Mesendoderm (in vitro differentiated cells): ENCODE measurements at regions not wholly inside any gene's neighbourhood (a gene's known extent, or its start where the extent isn't known, plus 50 kb on each side); places are given as distances from the start of the nearest gene placed in this dataset.
A peak's percentile ranks its signal among the peaks of the same experiment; 100 is the strongest.

Experiments
- DNase-seq: peaks from one replicate; pipeline ENCODE4 v3.0.0; 2013
- H2AK5ac ChIP-seq: 2 replicates; pipeline ENCODE4 v1.6.1; 2013; ENCODE audit warnings: low read length, inconsistent platforms
- H2BK120ac ChIP-seq: 2 replicates; pipeline ENCODE4 v1.6.1; 2013; ENCODE audit warnings: low read depth, mild to moderate bottlenecking, low read length, moderate library complexity, mixed read lengths
- H2BK15ac ChIP-seq: replicated peaks from 2 replicates; pipeline ENCODE4 v1.6.1; 2013; ENCODE audit warnings: low read depth, mild to moderate bottlenecking, moderate library complexity
- H2BK5ac ChIP-seq: 2 replicates; pipeline ENCODE4 v1.6.1; 2013; ENCODE audit warnings: low read length, inconsistent platforms
- H3K18ac ChIP-seq: 2 replicates; pipeline ENCODE4 v1.6.1; 2013; ENCODE audit warnings: mild to moderate bottlenecking, low read length, mixed read lengths
- H3K23ac ChIP-seq: one replicate; pipeline ENCODE4 v1.6.1; 2013; ENCODE audit warnings: low read length
- H3K27ac ChIP-seq: 2 replicates; pipeline ENCODE4 v1.5.1; 2013; ENCODE audit warnings: low read depth, mild to moderate bottlenecking, inconsistent platforms, low read length, moderate library complexity
- H3K27me3 ChIP-seq: 2 replicates; pipeline ENCODE4 v1.6.1; 2013; ENCODE audit warnings: low read length, control low read depth, mild to moderate bottlenecking, inconsistent platforms; ENCODE audit not compliant: insufficient read depth, poor library complexity
- H3K36me3 ChIP-seq: 2 replicates; pipeline ENCODE4 v1.6.1; 2013; ENCODE audit warnings: low read length, inconsistent platforms; ENCODE audit not compliant: control insufficient read depth, insufficient read depth
- H3K4ac ChIP-seq: one replicate; pipeline ENCODE4 v1.6.1; 2013; ENCODE audit warnings: low read depth, mild to moderate bottlenecking, low read length, moderate library complexity
- H3K4me1 ChIP-seq: 2 replicates; pipeline ENCODE4 v1.6.1; 2013; ENCODE audit warnings: low read depth, low read length, inconsistent platforms; ENCODE audit not compliant: control insufficient read depth
- H3K4me2 ChIP-seq: 2 replicates; pipeline ENCODE4 v1.6.1; 2013; ENCODE audit warnings: low read length
- H3K4me3 ChIP-seq: 2 replicates; pipeline ENCODE4 v1.5.1; 2013; ENCODE audit warnings: mild to moderate bottlenecking, low read length
- H3K56ac ChIP-seq: one replicate; pipeline ENCODE4 v1.6.1; 2013; ENCODE audit warnings: low read length
- H3K79me1 ChIP-seq: 2 replicates; pipeline ENCODE4 v1.6.1; 2013; ENCODE audit warnings: low read length, inconsistent platforms
- H3K79me2 ChIP-seq: 2 replicates; pipeline ENCODE4 v1.6.1; 2013; ENCODE audit warnings: mild to moderate bottlenecking, low read length; ENCODE audit not compliant: control insufficient read depth, insufficient read depth
- H3K9ac ChIP-seq: 2 replicates; pipeline ENCODE4 v1.6.1; 2013; ENCODE audit warnings: low read length, inconsistent platforms
- H4K5ac ChIP-seq: one replicate; pipeline ENCODE4 v1.6.1; 2013; ENCODE audit warnings: low read length
- H4K8ac ChIP-seq: one replicate; pipeline ENCODE4 v1.6.1; 2013; ENCODE audit warnings: low read depth, mild to moderate bottlenecking, control low read depth, low read length, moderate library complexity
- WGBS: extraction: QIAGEN DNeasy Blood & Tissue Kit; methylation state at CpG from one replicate; pipeline ENCODE4 v1.1.7; 2013; ENCODE audit warnings: low lambda C conversion rate, missing lambda C conversion rate; ENCODE audit not compliant: insufficient coverage; ENCODE audit errors: extremely low coverage; 5-methylcytosine and 5-hydroxymethylcytosine counted together

GRCh38 chr12:75706786-75707605, 195.6 kb upstream of the KRR1 start:
- H3K23ac ChIP-seq = no peak overlapping the region
- H3K4me1 ChIP-seq = peaks cover 3% of the 10 kb centered on the region
- no peak overlapping the region for H2BK5ac ChIP-seq
- no peaks in the 10 kb centered on the region for H3K79me1 ChIP-seq
- H3K9ac ChIP-seq = no peak overlapping the region
- H3K27ac ChIP-seq = no peak overlapping the region
- no peaks in the 10 kb centered on the region for H3K79me2 ChIP-seq
- no peak overlapping the region for H4K8ac ChIP-seq
- no peak overlapping the region for H3K4me2 ChIP-seq
- no peak for DNase-seq
- H2AK5ac ChIP-seq = no peak overlapping the region
- no peaks in the 10 kb centered on the region for H3K36me3 ChIP-seq
- H3K18ac ChIP-seq = no peak overlapping the region
- no peaks in the 10 kb centered on the region for H3K27me3 ChIP-seq
- no peak overlapping the region for H2BK15ac ChIP-seq
- H3K4ac ChIP-seq = no peak overlapping the region
- no peak overlapping the region for H3K56ac ChIP-seq
- no peak overlapping the region for H4K5ac ChIP-seq
- WGBS = no CpG with 5 or more reads among the region's 8 CpGs
- H3K4me3 ChIP-seq = no peak overlapping the region
- H2BK120ac ChIP-seq = no peak overlapping the region

GRCh38 chr12:75705749-75706711, 194.6 kb upstream of the KRR1 start:
- DNase-seq = no peak
- H3K4me3 ChIP-seq = no peak overlapping the region
- WGBS = no CpG with 5 or more reads among the region's 8 CpGs

GRCh38 chr12:75704664-75705063, 193.3 kb upstream of the KRR1 start:
- Histone ChIP-seq H3K4ac (no peak overlapping the region), H4K5ac (no peak overlapping the region), H3K79me1 (no peaks in the 10 kb centered on the region), H3K4me3 (no peak overlapping the region), H3K27ac (no peak overlapping the region), H2BK120ac (no peak overlapping the region), H3K56ac (no peak overlapping the region), H4K8ac (no peak overlapping the region), H3K23ac (no peak overlapping the region), H3K27me3 (no peaks in the 10 kb centered on the region), H2BK15ac (no peak overlapping the region), H3K18ac (no peak overlapping the region), H3K9ac (no peak overlapping the region), H3K36me3 (no peaks in the 10 kb centered on the region), H3K4me1 (no peaks in the 10 kb centered on the region), H2AK5ac (no peak overlapping the region), H2BK5ac (no peak overlapping the region), H3K4me2 (no peak overlapping the region), H3K79me2 (no peaks in the 10 kb centered on the region)
- no peak for DNase-seq
- WGBS = no CpG with 5 or more reads among the region's 6 CpGs

More at GRCh38 chr12:75705749-75706711, 194.6 kb upstream of the KRR1 start:
- no peaks in the 10 kb centered on the region for H3K79me1 ChIP-seq
- H3K27ac ChIP-seq = no peak overlapping the region
- H2BK15ac ChIP-seq = no peak overlapping the region
- no peaks in the 10 kb centered on the region for H3K79me2 ChIP-seq
- no peak overlapping the region for H3K56ac ChIP-seq
- H3K27me3 ChIP-seq = no peaks in the 10 kb centered on the region
- no peak overlapping the region for H3K9ac ChIP-seq
- no peaks in the 10 kb centered on the region for H3K36me3 ChIP-seq
- H2BK120ac ChIP-seq = no peak overlapping the region
- peak overlapping the region; percentile 22 for H3K18ac ChIP-seq
- H3K4me2 ChIP-seq = no peak overlapping the region
- H4K8ac ChIP-seq = no peak overlapping the region
- no peak overlapping the region for H3K23ac ChIP-seq
- no peak overlapping the region for H3K4ac ChIP-seq
- H2AK5ac ChIP-seq = no peak overlapping the region
- H4K5ac ChIP-seq = no peak overlapping the region
- no peaks in the 10 kb centered on the region for H3K4me1 ChIP-seq
- H2BK5ac ChIP-seq = no peak overlapping the region

GRCh38 chr12:75704208-75704607, 192.8 kb upstream of the KRR1 start:
- no peak for DNase-seq
- Histone ChIP-seq H3K9ac (no peak overlapping the region), H2BK5ac (no peak overlapping the region), H3K56ac (no peak overlapping the region), H3K27ac (no peak overlapping the region), H3K79me1 (no peaks in the 10 kb centered on the region), H3K18ac (no peak overlapping the region), H2AK5ac (no peak overlapping the region), H3K4me2 (no peak overlapping the region), H2BK120ac (no peak overlapping the region), H3K4me1 (no peaks in the 10 kb centered on the region), H2BK15ac (no peak overlapping the region), H3K79me2 (no peaks in the 10 kb centered on the region), H3K4ac (no peak overlapping the region), H3K4me3 (no peak overlapping the region), H3K27me3 (no peaks in the 10 kb centered on the region), H3K36me3 (no peaks in the 10 kb centered on the region), H3K23ac (no peak overlapping the region), H4K5ac (no peak overlapping the region), H4K8ac (no peak overlapping the region)
- no CpG with 5 or more reads among the region's 3 CpGs for WGBS

GRCh38 chr12:75703131-75703530, 191.7 kb upstream of the KRR1 start:
- H3K27ac ChIP-seq = no peak overlapping the region
- no peaks in the 10 kb centered on the region for H3K27me3 ChIP-seq
- H4K5ac ChIP-seq = no peak overlapping the region

More at GRCh38 chr12:75703131-75703530, 191.7 kb upstream of the KRR1 start:
- no peak overlapping the region for H3K4me3 ChIP-seq
- no peak overlapping the region for H3K4ac ChIP-seq
- no peak overlapping the region for H4K8ac ChIP-seq
- no peaks in the 10 kb centered on the region for H3K36me3 ChIP-seq
- H3K4me1 ChIP-seq = no peaks in the 10 kb centered on the region
- H2AK5ac ChIP-seq = no peak overlapping the region
- H3K23ac ChIP-seq = no peak overlapping the region
- H3K79me1 ChIP-seq = no peaks in the 10 kb centered on the region
- no peak overlapping the region for H2BK120ac ChIP-seq
- no peak overlapping the region for H3K4me2 ChIP-seq
- H2BK5ac ChIP-seq = no peak overlapping the region
- no peak overlapping the region for H3K9ac ChIP-seq
- H3K79me2 ChIP-seq = no peaks in the 10 kb centered on the region
- no peak overlapping the region for H3K56ac ChIP-seq
- H3K18ac ChIP-seq = no peak overlapping the region
- no peak overlapping the region for H2BK15ac ChIP-seq
- no peak for DNase-seq
